ENCODE measurements at regions not wholly inside any gene's neighbourhood (a gene's known extent, or its start where the extent isn't known, plus 50 kb on each side); places are given as distances from the start of the nearest gene placed in this dataset.
"Not testable (repeated sequence)": the region's sequence is repeated elsewhere in the genome, so short reads cannot be mapped to it uniquely, and the experiment has no call there.

DNA sequence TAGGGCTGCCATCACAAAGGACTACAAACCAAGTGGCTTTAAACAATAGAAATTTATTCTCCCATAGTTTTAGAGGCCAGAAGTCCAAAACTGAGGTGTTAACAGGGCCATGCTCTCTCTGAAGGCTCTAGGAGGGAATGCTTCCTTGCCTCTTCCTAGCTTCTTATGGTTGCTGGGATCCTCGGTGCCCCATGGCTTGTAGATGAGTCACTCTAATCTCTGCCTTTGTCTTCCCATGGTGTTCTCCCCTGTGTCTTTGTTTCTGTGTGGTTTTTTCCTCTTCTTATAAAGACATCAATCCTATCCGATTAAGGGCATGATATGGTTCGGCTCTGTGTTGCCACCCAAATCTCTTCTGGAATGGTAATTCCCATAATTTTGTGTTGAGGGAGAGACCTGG is 178.8 kb upstream of the NREP start:
- no peak for DNase-seq

DNA sequence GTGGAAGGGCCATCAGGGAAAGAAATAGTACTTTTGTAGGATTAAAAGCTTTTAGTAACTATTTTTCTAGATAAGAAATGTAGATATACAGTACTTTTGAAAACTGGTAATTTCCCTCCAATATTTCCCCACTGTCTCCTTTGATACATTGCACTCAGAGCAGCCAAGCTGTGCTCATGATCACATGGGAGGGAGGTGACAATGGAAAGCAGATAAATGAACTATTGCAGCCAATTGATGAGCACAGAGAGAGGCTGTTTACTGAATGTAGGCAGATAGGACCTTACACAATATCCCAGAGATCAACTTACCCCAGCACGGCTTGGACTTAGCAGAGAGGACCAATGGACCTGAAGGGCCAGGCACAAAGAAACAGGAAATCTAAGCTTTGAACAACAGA is 178.0 kb upstream of the NREP start:
- DNase-seq = no peak

DNA sequence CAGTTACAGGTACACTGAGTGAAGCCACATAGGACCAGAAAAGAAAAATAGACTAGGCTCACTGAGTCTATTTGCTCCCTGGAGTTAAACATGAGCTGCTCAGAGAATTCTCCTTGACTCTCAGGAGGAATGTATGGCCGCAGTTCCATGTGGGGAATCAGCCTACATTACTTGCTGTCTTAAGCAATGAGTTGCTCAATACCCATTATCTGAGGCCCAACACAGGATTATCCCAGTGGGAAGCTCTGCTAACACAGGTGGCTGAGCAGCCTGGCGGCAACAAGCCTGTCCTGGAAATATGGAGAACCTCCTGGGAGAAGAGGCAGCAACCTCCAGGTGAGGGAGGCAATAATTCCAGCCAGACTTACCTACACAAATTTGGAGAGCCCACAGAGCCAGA is 177.5 kb upstream of the NREP start:
- no peak for DNase-seq

DNA sequence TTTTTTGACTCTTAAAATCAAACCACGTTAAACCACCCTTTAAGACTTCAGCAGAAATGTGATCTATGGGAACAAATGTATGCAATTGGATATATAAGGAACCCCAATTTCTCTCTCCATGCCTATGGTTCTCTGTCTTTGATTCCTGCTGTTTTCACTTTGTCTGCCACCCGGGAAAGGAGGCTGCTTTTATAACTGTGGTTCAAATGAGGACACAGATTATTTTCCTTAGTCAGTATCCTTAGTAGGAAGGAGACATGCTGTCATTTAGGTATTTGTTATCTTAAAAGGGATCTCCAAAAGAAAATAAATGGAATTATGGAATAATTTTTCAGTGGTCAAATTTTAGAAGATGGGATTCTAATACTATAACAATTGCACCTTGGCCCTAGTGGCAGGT is 176.1 kb upstream of the NREP start:
- DNase-seq = no peak

DNA sequence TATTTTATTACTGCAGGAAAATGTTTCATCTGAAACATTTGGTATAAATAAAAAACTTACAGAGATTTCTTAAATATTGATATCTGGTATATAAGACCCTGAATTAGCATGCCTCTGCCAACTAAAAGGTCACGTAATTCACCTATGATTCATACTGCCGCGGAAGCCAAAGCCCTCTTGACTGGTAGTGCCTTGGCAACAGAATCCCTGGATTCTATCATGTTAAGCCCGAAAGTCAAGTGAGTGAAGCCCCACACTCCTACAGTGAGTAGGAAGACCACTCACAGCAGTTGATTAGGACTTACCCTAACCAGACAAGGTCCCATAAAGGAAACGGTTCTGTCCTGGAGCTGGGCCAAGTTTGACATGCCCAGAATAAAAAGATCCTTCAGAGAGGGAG is 175.6 kb upstream of the NREP start:
- no peak for DNase-seq

DNA sequence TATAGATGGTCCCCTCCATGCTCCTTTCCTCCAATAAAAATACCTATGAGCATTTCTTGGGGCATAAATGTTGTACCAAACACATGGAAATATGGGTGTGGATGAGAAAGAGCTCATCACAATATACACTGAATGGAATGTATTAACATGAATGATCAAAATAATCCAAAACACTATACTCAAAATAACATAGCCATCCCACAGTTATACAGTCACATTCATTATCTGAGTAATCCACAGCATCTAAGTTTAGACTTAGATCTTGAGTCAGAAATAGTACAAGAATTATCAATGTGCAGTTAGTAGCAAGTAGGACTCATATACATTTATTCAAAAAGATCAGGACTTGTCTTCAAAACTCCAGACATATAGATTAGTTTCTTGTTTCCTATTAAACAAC is 175.2 kb upstream of the NREP start:
- DNase-seq = no peak

DNA sequence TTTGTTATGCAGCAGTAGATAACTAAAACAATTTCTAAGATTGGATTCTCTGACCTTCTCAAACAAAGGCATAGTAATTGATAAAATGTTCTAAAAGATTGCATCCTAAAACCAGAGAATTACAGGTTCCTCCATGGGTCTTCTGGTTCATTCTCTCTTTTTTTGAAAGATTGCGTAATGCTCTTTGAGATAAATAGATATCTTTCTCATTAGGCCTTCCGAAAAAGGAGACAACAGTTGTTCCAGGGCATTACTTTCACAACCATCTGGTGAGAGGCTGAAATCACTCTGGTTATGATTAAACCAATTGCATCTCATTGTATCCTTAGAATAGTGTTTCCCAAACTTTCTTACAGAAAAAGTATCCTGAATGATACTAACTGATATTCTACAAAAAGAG is 174.7 kb upstream of the NREP start:
- DNase-seq = no peak

DNA sequence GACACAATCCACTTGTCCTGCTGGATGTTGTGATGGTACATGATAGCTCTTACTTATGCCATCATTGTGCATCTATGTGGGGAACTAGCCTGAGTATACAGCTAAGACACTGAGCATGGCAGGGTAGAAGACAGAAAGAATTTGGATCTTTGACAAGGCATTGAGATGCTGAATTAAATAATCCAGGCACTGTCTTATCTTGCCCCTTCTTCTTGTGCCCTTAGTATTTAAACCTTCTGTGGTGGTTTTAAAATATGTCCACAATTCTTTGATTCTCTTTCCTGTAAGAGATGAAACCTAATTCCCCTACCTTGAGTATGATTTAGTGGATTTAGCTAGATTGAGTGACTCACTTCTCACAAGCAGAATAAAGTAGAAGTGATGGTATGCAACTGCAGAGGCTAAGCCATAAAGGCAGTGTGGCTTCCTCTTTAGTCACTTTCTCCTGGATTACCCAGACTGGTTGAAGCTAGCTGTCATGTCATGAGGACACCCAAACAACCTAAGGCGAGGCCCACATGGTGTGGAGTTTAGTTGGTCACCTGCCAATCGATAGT is 174.0 kb upstream of the NREP start:
- DNase-seq = no peak

DNA sequence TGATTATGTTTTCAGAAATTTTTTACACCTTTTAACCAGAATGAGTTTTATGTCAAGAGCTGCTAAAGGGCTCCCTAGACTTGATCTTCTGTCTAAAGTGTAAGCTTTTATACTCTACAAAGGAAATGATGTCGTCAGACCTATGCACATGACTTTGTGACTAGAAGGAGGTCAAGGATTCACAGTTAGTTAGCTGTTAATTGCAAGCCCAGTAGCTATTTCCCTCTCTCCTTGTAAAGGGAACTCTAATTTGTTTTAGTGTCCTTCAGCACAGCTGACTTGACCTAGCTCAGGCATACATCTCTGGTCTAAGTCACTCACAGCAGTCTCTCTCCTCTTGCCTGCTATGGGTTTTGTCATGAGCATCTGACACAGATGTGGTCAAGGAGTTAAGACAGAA is 173.5 kb upstream of the NREP start:
- no peak for DNase-seq

DNA sequence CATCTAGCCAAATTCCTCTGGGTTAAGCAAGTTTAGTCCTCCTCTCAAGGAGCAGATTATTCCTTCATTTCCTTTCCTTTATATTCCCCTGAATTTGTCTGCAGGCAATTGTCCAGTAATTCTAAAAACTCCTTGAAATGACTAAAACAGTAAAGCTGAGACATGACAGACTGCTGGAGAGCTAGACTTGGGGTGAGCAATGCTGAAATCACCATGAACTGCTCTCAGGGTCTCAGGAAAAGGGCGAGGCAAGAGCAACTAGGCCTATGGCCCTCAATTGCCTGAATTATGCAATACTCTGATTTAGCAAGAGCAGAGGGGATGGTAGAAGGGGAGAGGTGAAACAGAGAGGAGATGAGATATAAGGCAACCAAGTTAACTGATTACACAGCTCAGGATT is 172.9 kb upstream of the NREP start:
- DNase-seq = no peak

DNA sequence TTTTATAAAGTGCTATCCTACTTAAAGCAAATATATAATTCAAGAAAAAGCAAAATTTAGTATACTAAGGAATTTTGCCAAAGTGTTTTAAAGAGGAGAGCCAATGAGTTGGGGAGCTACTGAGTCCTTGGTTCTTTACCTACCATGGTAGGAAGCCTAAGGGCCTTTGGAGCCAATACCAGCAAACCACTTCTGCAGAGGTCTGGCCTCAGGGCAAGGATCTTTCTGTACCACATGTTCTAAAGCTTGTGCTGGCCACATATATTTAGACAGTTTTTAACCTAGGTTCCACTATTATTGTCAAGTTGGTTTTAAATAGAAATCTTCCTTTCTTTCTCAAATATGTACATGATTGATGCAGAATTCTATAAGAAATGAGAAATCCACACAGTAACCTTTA is 172.3 kb upstream of the NREP start:
- DNase-seq = no peak

DNA sequence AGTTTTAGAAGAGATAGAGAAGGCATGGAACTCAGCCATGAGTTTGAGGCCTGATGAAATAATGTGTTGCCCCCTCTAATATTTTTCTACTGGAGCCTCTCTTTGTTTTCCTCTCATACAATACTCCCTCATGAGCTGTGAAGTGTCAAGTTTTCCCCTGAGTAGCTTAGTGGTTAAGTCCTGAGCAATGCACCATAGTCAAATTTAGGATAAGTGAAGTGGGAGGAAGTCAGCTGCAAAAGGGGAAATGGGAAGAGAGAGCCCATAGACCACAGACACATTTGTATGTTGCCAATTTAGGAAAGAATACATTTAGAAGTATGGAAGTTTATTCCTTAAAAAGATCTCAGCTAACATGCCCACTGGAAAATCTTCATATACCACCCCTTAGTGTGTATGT is 171.5 kb upstream of the NREP start:
- no peak for DNase-seq

DNA sequence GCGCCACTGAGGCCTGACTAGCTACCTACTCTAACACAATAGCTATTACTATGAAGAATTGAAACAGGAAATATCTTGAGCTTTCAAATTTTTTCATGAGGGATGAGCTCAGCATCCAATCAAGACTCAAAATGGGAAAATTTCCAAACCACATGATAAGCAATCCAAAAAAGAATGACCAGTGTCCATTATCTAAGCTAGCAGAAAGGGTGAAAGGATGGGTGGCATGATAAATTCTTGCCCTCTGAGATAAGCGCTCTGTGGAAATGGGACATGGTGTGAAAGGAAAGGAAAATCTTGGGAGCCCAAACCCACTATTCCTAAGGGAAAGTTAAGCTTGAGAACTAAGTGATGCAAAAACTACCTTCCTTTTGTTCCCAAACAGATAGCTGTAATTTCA is 170.2 kb upstream of the NREP start:
- no peak for DNase-seq

DNA sequence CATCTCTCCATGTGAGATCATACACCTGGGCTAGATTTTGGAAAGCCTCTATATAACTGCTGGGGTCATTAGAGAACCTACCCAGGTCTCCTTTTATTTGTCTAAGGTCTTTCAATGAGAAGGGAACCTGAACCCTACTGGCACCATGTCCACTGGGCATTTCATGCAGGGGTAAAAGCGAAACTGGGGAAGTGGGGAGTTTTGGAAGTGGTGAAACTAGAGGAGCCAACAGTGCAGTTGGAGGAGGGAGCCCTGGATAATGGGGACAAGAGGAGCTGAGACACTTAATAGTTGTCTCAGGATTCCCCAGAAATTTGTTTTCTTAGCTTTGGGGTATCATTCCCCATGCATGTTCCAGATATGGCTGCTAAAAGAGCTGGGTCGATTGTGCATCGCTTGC is 169.0 kb upstream of the NREP start:
- DNase-seq = no peak

DNA sequence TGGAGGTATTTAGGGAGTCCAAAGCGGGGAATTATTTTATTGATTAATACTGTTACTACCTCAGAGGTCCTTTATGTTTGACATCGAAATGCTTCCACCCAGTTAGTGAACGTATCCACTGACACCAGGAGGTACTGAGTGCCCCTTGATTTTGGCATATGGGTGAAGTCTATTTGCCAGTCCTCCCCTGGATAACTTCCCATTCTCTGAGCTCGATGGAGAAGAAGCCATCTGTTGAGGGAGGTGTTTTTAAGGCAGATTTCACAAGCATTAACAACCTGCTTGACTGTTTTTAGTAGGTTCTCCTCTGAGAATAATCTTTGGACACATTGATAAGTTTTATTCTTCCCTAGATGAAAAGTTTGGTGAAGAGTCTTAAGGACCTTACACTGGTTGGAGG is 165.3 kb upstream of the NREP start:
- DNase-seq = no peak

DNA sequence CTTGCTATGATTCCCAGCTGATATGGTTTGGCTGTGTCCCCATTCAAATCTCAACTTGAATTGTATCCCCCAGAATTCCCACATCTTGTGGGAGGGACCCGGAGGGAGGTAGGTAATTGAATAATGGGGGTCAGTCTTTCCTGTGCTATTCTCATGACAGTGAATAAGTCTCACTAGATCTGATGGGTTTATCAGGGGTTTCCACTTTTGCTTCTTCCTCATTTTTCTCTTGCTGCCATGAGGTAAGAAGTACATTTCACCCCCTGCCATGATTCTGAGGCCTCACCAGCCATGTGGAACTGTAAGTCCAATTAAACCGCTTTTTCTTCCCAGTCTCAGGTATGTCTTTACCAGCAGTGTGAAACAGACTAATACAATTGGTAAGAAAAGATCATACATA is 164.7 kb upstream of the NREP start:
- not testable (repeated sequence) for DNase-seq

DNA sequence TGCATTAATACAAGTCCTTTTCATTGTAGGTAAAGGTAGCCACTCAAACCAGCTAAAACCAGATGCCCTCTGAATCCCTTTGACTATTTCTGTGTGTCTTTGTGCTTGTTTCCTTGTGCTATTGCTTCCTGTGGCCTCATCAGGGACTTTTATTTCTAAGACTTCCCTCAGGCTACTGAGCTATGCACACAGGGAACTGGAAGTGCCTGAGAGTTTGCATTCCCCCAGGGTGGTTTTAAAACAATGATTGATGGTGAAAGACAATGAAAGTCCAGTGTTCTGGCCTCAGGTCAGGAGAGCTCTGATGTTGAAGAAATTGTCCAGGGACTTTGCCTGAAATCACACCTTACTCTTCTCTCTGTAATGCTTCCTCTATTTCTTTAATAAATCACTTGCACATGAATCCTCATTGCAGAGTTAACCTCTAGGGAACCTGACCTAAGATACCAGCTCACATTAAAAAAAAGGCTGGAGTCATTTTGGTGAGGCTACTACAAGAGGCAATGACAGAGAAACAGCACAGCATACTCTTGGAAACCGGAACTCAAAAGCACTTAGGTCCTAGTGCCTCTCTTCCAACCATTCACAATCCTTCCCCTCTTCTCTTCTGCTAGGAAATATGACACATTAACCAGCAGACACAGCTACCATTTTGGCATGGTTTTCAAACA is 158.1 kb upstream of the NREP start:
- DNase-seq = no peak

DNA sequence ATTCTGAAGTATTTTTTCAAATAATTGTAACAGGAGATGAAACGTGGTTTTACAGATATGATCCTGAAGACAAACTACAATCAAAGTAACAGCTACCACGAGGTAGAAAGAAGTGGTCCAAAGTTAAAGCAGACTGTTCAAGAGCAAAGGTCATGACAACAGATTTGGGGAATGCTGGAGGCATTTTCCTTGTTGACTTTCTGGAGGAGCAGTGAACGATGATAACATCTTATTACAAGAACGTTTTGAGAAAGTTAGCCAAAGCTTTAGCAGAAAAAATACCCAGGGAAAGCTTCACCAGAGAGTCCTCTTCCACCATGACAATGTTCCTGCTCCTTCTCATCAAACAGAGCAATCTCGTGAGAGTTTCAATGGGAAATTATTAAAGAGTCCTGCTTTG is 145.4 kb upstream of the NREP start:
- no peak for DNase-seq

DNA sequence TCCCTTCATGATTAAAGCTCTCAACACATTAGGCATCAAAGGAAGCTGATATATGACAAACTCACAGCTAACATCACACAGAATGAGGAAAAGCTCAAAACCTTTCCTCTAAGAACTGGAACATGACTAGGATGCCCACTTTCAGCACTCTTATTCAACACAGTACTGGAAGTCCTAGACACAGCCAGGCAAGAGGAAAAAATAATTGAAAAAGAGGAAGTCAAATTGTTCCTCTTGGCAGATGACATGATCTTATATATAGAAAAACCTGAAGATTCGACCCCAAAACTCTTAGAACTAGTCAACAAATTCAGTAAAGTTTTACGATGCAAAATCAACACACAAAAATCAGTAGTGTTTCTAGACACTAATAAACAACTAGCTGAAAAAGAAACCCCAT is 144.3 kb upstream of the NREP start:
- no peak for DNase-seq

DNA sequence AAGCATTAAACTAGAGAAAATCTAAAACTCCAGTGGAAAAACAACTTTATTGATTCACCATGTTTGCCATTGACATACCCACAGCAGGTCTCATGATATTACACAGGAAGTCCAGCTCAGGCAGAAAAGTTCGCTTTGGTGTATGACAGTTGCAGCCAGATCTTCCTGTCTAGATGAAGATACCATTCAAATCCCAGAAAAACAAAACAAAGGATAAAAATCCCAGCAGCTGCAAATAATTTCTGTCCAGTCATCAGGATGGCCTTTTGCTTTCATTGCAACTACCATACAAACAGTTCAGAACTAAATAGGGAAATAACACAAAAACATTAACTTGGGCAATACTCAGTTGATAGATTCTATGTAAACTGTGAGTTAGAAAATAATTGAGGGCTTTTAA is 136.0 kb upstream of the NREP start:
- DNase-seq = no peak

DNA sequence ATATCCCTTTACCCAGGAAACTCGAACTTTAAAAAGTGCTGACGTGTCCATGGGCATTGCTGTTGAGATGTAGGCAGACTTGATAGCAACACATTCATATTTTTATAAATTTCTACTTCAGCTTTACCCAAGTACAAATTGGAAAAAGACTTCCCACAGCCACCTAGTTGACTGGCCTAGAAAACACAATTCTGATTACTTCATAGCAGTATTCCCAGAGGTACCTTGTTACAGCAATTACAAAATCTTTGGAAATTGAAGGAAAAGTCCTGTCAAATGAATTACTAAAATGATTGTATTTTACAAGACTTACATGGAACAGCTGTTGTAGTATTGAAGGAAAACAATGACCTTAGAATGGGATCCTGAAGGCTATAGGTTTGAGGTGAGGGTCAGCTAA is 130.7 kb upstream of the NREP start:
- DNase-seq = no peak

DNA sequence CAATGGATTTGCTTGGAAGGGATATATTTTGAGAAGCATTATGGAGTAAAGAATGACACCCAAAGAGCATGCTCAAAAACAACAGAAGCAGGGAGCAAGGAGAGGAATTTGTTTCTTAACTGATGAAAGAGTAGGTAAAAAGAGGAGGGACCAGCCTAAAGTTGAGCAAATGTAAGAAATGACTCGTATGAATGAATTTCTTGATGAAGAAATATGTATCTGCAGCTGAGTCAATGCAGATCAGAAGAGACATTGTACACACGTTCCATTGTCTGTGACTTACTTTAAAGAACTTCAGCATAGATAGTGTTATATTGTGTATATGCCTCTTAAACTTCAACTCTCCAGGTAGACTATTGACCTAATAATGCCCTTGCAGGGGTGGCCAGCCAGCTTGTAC is 112.7 kb upstream of the NREP start:
- DNase-seq = no peak

DNA sequence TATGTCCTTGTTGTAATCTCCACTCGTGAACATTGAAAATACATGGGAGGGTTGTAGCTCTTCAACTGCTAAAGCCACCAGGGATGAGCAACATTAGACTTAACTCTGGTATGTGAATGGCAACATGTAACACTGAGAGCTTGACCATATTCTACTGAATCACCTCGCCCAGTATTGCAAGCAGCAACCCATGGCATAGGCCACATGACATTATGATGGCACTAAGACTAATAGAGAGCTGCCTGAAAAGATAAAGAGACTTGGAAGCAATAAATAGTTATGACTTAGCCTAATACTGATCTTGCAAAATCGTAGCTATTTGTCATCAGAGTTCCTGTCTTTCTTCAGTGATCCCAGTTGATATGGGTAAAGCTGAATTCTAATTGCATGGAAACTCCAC is 108.4 kb upstream of the NREP start:
- no peak for DNase-seq

DNA sequence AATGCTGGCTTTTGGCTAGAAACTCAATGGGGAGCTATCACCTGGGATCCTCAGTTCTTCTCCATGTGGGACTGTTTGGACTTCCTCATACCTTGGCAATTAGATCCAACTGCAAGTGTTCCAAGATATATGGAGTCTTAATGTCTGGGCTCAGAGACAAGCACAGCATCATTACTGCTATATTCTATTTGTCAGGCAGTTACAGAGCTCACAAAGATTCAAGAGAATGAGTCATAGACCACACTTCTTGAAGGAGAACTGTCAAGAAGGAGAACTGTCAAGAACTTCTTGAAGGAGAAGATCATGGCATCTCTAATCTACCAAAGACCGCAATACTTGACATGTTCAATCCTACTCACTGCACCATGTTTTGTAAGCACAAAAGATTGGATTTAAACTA is 106.8 kb upstream of the NREP start:
- no peak for DNase-seq

DNA sequence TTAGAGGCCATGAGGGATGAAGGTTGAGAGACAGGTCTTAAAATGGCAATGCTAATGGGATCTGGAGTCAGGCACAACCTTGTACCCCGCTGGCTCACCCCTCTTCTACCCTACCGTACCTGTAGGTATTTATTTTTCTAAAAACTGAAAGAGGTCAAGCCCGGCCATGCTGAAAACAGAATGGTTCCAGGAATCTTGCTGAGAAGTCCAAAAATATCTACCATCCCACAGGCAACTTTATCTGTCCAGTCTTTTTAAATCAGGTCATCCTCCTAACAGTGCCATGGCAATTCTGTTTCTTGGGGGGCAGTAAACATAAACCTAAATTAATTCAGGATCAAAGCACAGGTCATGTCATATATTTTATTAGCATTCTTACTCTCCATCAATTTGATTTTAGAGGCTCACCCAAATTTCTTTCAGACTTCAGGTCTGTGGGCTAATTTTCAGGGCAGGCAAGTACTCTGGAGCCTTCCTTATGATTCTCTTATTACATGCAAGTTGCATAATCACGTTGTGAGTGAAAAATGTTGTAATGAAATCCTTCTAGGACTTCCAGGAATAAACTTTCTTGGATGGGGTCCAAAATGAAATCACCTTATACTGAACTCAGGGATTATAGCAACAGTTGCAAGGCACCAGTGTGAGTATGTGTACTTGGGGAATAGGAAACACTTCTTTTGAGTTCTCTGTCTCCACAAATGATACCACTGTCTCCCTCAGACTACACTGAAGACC is 102.7 kb upstream of the NREP start:
- no peak for DNase-seq
